HFF-Myc (cell line): ENCODE measurements at regions not wholly inside any gene's neighbourhood (a gene's known extent, or its start where the extent isn't known, plus 50 kb on each side); places are given as distances from the start of the nearest gene placed in this dataset.

Experiments used
- DNase-seq: peaks from one replicate; pipeline ENCODE4 v3.0.0-alpha.2; 2011; ENCODE audit warnings: low read depth; ENCODE audit errors: extremely low read depth
- H3K4me3 ChIP-seq: replicated peaks from 2 replicates; pipeline ENCODE4 v1.5.1; 2011; ENCODE audit warnings: low read depth, mild to moderate bottlenecking, control low read depth, low read length
- TF ChIP-seq, protein P1 (sequence below): IDR thresholded peaks from 2 replicates; pipeline ENCODE4 v1.5.1; 2012; ENCODE audit warnings: mild to moderate bottlenecking, low read depth, low read length, control low read depth; ENCODE audit errors: missing control alignments

DNA sequence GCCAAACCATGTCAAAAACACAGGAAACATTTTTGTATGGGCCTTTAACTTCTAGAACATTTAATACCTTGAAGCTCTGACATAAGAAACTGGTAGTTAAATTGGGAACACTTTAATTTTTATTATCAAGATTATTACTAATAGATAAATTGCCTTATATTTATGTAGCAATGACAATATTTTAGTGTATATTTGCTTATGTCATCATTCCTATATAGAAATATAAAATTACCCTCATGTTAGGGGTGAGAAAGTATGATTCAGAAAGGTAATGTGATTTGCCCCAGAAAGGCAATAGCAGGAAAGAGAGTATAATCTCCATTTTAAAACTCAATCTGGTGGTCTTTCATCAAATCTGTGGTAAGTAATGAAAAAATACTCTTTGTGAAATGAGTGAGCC is 147.4 kb downstream of the IL15 start:
- no peak overlapping the region for H3K4me3 ChIP-seq
- TF ChIP-seq, protein P1, sequence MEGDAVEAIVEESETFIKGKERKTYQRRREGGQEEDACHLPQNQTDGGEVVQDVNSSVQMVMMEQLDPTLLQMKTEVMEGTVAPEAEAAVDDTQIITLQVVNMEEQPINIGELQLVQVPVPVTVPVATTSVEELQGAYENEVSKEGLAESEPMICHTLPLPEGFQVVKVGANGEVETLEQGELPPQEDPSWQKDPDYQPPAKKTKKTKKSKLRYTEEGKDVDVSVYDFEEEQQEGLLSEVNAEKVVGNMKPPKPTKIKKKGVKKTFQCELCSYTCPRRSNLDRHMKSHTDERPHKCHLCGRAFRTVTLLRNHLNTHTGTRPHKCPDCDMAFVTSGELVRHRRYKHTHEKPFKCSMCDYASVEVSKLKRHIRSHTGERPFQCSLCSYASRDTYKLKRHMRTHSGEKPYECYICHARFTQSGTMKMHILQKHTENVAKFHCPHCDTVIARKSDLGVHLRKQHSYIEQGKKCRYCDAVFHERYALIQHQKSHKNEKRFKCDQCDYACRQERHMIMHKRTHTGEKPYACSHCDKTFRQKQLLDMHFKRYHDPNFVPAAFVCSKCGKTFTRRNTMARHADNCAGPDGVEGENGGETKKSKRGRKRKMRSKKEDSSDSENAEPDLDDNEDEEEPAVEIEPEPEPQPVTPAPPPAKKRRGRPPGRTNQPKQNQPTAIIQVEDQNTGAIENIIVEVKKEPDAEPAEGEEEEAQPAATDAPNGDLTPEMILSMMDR: no peak
- no peak for DNase-seq

DNA sequence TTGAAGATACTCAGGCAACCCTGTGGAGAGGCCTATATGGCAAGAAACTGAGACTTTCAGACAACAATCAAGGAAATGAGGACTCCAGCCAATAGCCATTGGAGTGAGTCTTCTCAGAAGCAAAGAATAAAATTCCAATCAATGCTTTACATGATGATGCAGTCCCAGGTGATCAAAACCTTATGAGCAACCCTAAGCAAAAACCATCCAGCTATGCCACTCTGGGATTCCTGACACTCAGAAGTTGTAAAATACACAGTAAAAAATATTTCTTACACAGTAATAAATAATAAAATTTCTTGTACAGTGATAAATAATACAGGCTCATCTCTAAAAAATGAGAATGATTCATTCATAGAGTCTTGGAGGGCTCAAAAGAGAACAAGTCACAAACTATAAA is 150.6 kb downstream of the IL15 start:
- DNase-seq: no peak
- TF ChIP-seq, protein P1: no peak
- no peak overlapping the region for H3K4me3 ChIP-seq

DNA sequence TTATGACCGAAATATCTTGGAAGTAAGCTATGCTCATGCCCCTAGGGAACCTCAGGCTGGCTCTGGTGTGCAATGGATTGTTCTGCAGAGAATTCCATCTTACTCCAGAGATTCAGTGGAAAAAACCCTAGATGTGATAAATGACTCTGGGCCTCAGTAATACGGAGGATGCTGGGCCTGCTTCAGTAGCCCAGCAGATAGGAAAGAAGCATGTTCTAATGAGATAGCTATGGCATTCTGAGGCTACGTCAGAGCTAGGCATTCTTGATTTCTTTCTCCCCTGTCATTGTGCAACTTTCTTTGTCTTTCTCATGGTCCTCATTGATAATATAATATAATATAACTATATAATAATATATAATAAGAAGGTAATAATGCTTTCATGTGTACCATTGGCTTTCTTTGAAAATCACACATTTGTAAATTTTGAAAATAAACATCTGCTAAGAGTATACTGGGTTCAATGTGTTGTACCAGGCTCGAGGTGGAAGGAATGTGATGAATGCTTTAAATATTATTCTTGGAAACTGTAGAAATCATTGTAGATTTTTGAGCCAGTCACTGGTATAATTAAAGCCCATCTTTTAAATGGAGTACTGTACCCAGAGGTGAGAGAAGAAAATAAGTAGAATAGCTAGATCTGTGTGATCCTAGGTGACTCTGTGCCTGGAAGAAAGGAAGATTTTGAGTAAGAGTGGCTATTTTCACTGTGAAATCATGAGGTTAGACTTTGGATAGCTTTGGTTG is 152.0 kb downstream of the IL15 start:
- H3K4me3 ChIP-seq: no peak overlapping the region
- TF ChIP-seq, protein P1: no peak
- no peak for DNase-seq

DNA sequence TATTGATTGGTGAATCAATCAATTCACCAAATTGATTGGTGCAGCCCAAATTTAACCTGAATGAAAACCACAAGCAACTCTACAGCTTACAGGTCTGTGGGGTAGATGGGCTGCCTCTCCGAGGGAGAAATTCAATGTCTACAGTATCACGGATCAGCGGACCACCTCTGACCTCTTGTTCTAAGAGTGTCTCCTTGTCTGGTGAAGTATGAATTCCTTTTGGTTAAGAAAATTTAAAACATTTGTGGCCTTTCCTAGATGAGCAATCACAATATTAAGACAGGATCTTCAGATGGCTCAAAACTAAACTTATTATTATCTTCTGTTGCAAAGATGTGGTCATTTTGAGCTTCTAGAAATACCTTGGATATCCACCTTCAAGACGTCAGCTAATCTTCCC is 153.3 kb downstream of the IL15 start:
- TF ChIP-seq, protein P1: no peak
- H3K4me3 ChIP-seq: no peak overlapping the region
- DNase-seq: no peak

DNA sequence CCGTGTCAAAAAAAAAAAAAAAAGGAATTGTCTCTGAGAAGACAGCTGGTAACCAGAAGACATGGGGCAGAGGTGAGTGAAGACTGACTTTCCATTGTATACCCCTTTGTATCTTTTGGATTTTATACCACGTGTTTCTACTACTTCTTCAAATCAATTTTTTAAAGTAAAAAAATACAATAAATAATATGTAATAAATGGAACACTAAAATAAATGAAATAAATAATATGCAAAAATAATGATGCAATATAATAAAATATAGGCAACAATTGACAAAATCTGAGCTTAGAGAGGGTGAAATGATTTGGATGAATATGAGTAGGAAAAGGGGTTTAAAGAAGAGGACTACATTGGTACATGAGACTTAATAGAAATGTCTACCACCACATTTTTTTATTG is 155.8 kb downstream of the IL15 start:
- H3K4me3 ChIP-seq: no peak overlapping the region
- DNase-seq: no peak
- TF ChIP-seq, protein P1: no peak

DNA sequence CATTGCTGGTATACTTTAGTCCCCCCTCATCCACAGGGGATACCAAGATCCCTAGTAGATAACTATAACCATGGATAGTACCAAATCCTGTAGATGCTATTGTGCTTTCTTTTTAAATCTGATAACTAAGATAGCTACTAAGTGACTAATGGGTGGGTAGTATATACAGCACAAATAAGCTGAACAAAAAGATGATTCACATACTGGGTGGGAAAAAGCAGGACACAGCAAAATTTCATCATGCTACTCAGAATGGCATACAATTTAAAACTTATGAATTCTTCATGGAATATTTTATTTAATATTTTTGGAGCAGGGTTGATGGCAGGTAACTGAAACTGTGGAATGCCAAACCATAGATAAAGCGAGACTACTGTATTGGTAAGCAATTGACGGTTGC is 161.6 kb downstream of the IL15 start:
- no peak overlapping the region for H3K4me3 ChIP-seq
- TF ChIP-seq, protein P1: no peak
- no peak for DNase-seq

DNA sequence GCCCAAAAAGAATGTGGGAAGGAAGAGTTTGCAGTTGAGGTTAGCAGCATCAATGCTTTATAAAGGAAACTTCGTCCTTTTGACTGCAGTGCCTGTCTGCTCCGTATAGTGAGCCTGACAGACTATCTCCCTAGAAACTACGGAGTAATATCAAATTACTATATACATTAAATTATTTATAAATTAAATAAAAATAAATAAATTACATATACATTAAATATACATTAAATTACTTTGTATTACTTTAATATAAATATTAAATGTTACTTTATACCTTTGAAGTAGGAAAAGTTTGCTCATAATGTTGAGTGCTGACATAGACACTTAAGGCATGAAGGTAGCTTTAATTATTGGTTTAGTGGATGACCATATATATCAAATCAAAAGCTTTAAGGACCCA is 165.2 kb downstream of the IL15 start:
- DNase-seq: no peak
- TF ChIP-seq, protein P1: no peak
- no peak overlapping the region for H3K4me3 ChIP-seq
